ENCODE measurements at regions not wholly inside any gene's neighbourhood (a gene's known extent, or its start where the extent isn't known, plus 50 kb on each side); places are given as distances from the start of the nearest gene placed in this dataset.

GRCh38 chr1:206419250-206419649 is 51.0 kb upstream of the IKBKE start:
- Histone ChIP-seq H3K9me2 (ENCODE audit: insufficient read depth) (no peaks in the 10 kb centered on the region), H3K4me1 (ENCODE audit: insufficient read depth) (no peaks in the 10 kb centered on the region), H3F3A (replicated peaks; ENCODE audit: low read depth) (no peaks in the 10 kb centered on the region), H3K27me3 (ENCODE audit: insufficient read depth) (no peaks in the 10 kb centered on the region), H3K4me2 (no peak overlapping the region), H2AFZ (no peak overlapping the region), H3K27ac (ENCODE audit: low read depth) (no peak overlapping the region), H3K4me3 (no peak overlapping the region), H3K36me3 (ENCODE audit: insufficient read depth) (0 out of 2 replicates have a peak, but pooled peaks cover 8% of the 10 kb centered on the region), H4K20me1 (replicated peaks; ENCODE audit: insufficient read depth) (no peaks in the 10 kb centered on the region), H3K79me2 (replicated peaks; ENCODE audit: insufficient read depth) (no peaks in the 10 kb centered on the region)
- H3K4me1 Mint-ChIP-seq = no peaks in the 10 kb centered on the region
- no peak for TF ChIP-seq ZNF462 (CRISPR knock-in tag; IDR thresholded peaks at IDR 0.05)
- TF ChIP-seq POLR2AphosphoS5 (IDR thresholded peaks at IDR 0.05; ENCODE audit: low read depth) = no peak
- no peak for TF ChIP-seq NANOG (IDR thresholded peaks at IDR 0.05; ENCODE audit: borderline replicate concordance)
- no peak for TF ChIP-seq ZNF331 (CRISPR knock-in tag; IDR thresholded peaks at IDR 0.05; ENCODE audit: low read depth)
- TF ChIP-seq STAT1 (IDR thresholded peaks at IDR 0.05; ENCODE audit: unreplicated experiment) = no peak
- no peak for TF ChIP-seq JUNB (IDR thresholded peaks at IDR 0.05; ENCODE audit: unreplicated experiment)
- no peak for TF ChIP-seq REST (IDR thresholded peaks at IDR 0.05; ENCODE audit: unreplicated experiment)
- TF ChIP-seq ETS1 (IDR thresholded peaks at IDR 0.05) = no peak
- TF ChIP-seq ZNF114 (CRISPR knock-in tag; IDR thresholded peaks at IDR 0.05) = no peak
- no peak for TF ChIP-seq EZH2phosphoT487 (IDR thresholded peaks at IDR 0.05; ENCODE audit: unreplicated experiment)
- TF ChIP-seq CREB1 (CRISPR knock-in tag; IDR thresholded peaks at IDR 0.05; ENCODE audit: low read depth) = no peak
- TF ChIP-seq CTCF (conservative IDR thresholded peaks at IDR 0.05; ENCODE audit: low read depth in 2 of 2) = no peak
- TF ChIP-seq EZH2 (IDR thresholded peaks at IDR 0.05; ENCODE audit: low read depth, unreplicated experiment) = no peak
- peak; percentile 67 for ATAC-seq
- DNase-seq (ENCODE audit: low spot score) = peak; percentile 8
- H3K9me3 Mint-ChIP-seq = no peaks in the 10 kb centered on the region
- H3K27me3 Mint-ChIP-seq (ENCODE audit: insufficient read depth, low read depth, poor library complexity) = no peaks in the 10 kb centered on the region
- H3K27ac Mint-ChIP-seq = peak overlapping the region; percentile 39; the same call in 1 of the 2 replicates
- peaks cover 23% of the 10 kb centered on the region for H3K36me3 Mint-ChIP-seq (ENCODE audit: low read depth)
- no peak overlapping the region for H3K4me3 Mint-ChIP-seq

Measured in GM23338 (cell line).